Dedifferentiated amniotic fluid mesenchymal stem cell (primary cell): ENCODE measurements at regions not wholly inside any gene's neighbourhood (a gene's known extent, or its start where the extent isn't known, plus 50 kb on each side); places are given as distances from the start of the nearest gene placed in this dataset.

Source experiments
- DNase-seq: peaks from one replicate; pipeline ENCODE4 v3.0.0-alpha.2; 2016; ENCODE audit errors: extremely low spot score

- DNase-seq = no peak
These were observed 82.5 kb upstream of the NAALADL2 start for GRCh38 chr3:174776636-174777035.

- no peak for DNase-seq
These were observed 81.3 kb upstream of the NAALADL2 start for GRCh38 chr3:174777813-174778212.

- DNase-seq = no peak
These were observed 75.6 kb upstream of the NAALADL2 start for GRCh38 chr3:174783502-174783901.

GRCh38 chr3:174784206-174784934 is 74.8 kb upstream of the NAALADL2 start:
- no peak for DNase-seq

GRCh38 chr3:174786825-174787224 is 72.3 kb upstream of the NAALADL2 start:
- DNase-seq = no peak

GRCh38 chr3:174791161-174791560 is 68.0 kb upstream of the NAALADL2 start:
- no peak for DNase-seq

- no peak for DNase-seq
These were observed 66.3 kb upstream of the NAALADL2 start for GRCh38 chr3:174792864-174793263.
